Fibroblast of villous mesenchyme (primary cell): ENCODE measurements at regions not wholly inside any gene's neighbourhood (a gene's known extent, or its start where the extent isn't known, plus 50 kb on each side); places are given as distances from the start of the nearest gene placed in this dataset.
"Not testable (repeated sequence)": the region's sequence is repeated elsewhere in the genome, so short reads cannot be mapped to it uniquely, and the experiment has no call there.

Experiments used
- DNase-seq: peaks from one replicate; pipeline ENCODE4 v3.0.0-alpha.2; 2010; ENCODE audit warnings: low read depth
- H3K4me3 ChIP-seq: 2 replicates; pipeline ENCODE4 v1.5.1; 2011; ENCODE audit warnings: low read depth, mild to moderate bottlenecking, low read length
- CTCF ChIP-seq: IDR thresholded peaks from 2 replicates; pipeline ENCODE4 v1.5.1; 2012; ENCODE audit warnings: low read depth, mild to moderate bottlenecking, low read length; ENCODE audit not compliant: insufficient read depth

- no peak for DNase-seq
- TF ChIP-seq CTCF = no peak
- no peak overlapping the region for H3K4me3 ChIP-seq
Observed at GRCh38 chr6:80872199-80872950, 765.9 kb downstream of the BCKDHB start.

GRCh38 chr6:80862756-80863155 lies 756.3 kb downstream of the BCKDHB start:
- no peak for TF ChIP-seq CTCF
- no peak overlapping the region for H3K4me3 ChIP-seq
- no peak for DNase-seq

- H3K4me3 ChIP-seq = no peak overlapping the region
- TF ChIP-seq CTCF = no peak
- no peak for DNase-seq
Observed at GRCh38 chr6:80860107-80860506, 753.6 kb downstream of the BCKDHB start.

GRCh38 chr6:80847973-80848372 lies 741.5 kb downstream of the BCKDHB start:
- not testable (repeated sequence) for H3K4me3 ChIP-seq, DNase-seq

- DNase-seq = no peak
- no peak overlapping the region for H3K4me3 ChIP-seq
- TF ChIP-seq CTCF = no peak
Observed at GRCh38 chr6:80832337-80832736, 725.9 kb downstream of the BCKDHB start.

GRCh38 chr6:80793411-80793810 lies 686.9 kb downstream of the BCKDHB start:
- TF ChIP-seq CTCF = no peak
- DNase-seq = no peak
- H3K4me3 ChIP-seq = no peak overlapping the region

- no peak for TF ChIP-seq CTCF
- DNase-seq = no peak
- H3K4me3 ChIP-seq = no peak overlapping the region
Observed at GRCh38 chr6:80792151-80792550, 685.7 kb downstream of the BCKDHB start.
